ENCODE measurements at regions not wholly inside any gene's neighbourhood (a gene's known extent, or its start where the extent isn't known, plus 50 kb on each side); places are given as distances from the start of the nearest gene placed in this dataset.

DNA sequence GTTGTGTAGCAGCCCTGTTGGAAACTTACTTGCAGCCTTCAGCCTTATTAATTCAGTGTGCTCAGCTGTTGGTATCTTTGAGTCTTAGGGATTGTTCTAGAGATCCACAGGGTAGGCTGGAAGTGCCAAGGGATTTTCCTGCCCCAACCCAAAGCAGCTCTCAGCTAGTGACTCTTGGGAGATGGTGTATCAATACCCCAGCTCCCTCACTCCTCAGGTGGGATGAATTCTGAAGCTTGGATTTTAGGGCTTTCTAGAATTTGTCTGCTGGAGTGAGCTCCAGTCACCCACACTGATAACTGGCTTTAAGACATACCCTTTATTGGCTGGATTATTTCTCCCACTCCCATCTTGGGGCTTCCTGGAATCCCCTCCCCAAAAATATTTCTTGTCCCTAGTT, 493.0 kb downstream of the MN1 start:
- CTCF ChIA-PET, result no interaction called here
- no peak overlapping the region for H3K4me3 Mint-ChIP-seq
- peaks cover 0 to 10% (median 0%) of the 10 kb centered on the region in 3 donors for H3K9me3 ChIP-seq (ENCODE audit: control extremely low read depth in 1 of 3, control insufficient read depth in 2 of 3, insufficient read depth in 1 of 3, low read length in 2 of 3)
- ATAC-seq (ENCODE audit: low read depth) (no peak), DNase-seq (no peak)
- no peak overlapping the region for H3K4me3 ChIP-seq (ENCODE audit: control extremely low read depth in 1 of 5, extremely low read depth in 1 of 5, insufficient read depth in 1 of 5, low read depth in 2 of 5, low read length in 4 of 5)
- TF ChIP-seq EZH2 (IDR thresholded peaks at IDR 0.05; ENCODE audit: borderline replicate concordance, insufficient read depth, low read depth, low read length, poor library complexity, severe bottlenecking), result no peak
- TF ChIP-seq, protein P1, sequence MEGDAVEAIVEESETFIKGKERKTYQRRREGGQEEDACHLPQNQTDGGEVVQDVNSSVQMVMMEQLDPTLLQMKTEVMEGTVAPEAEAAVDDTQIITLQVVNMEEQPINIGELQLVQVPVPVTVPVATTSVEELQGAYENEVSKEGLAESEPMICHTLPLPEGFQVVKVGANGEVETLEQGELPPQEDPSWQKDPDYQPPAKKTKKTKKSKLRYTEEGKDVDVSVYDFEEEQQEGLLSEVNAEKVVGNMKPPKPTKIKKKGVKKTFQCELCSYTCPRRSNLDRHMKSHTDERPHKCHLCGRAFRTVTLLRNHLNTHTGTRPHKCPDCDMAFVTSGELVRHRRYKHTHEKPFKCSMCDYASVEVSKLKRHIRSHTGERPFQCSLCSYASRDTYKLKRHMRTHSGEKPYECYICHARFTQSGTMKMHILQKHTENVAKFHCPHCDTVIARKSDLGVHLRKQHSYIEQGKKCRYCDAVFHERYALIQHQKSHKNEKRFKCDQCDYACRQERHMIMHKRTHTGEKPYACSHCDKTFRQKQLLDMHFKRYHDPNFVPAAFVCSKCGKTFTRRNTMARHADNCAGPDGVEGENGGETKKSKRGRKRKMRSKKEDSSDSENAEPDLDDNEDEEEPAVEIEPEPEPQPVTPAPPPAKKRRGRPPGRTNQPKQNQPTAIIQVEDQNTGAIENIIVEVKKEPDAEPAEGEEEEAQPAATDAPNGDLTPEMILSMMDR (IDR thresholded peaks at IDR 0.05), result no peak
- H3K27me3 ChIP-seq (replicated peaks in 1 of 4; ENCODE audit: control extremely low read depth in 1 of 4, control insufficient read depth in 3 of 4, insufficient read depth in 4 of 4, low read length in 3 of 4), result no peaks in the 10 kb centered on the region
- no peak overlapping the region for H3K27ac ChIP-seq (ENCODE audit: low read length in 2 of 2)
- no peaks in the 10 kb centered on the region for H3K9me3 Mint-ChIP-seq (ENCODE audit: insufficient read depth)
- POLR2A ChIA-PET, result no interaction called here
- no peaks in the 10 kb centered on the region for H3K36me3 ChIP-seq (replicated peaks in 1 of 2; ENCODE audit: control extremely low read depth in 1 of 2, control insufficient read depth in 1 of 2, extremely low read depth in 1 of 2, insufficient read depth in 2 of 2, low read length in 1 of 2)
- no peaks in the 10 kb centered on the region for H4K20me1 ChIP-seq (ENCODE audit: control insufficient read depth, insufficient read depth, low read length, poor library complexity, severe bottlenecking)
- H2AFZ ChIP-seq (ENCODE audit: insufficient read depth, low read depth, low read length, poor library complexity, severe bottlenecking), result no peak overlapping the region
- no peaks in the 10 kb centered on the region for H3K4me1 ChIP-seq (ENCODE audit: control insufficient read depth in 2 of 2, insufficient read depth in 2 of 2, low read length in 2 of 2)
- H3K27ac Mint-ChIP-seq, result no peak overlapping the region
- no peak overlapping the region for H3K4me2 ChIP-seq (replicated peaks; ENCODE audit: low read depth, low read length, poor library complexity, severe bottlenecking)
- intact Hi-C loops (cut with micrococcal nuclease), result no loop called here
- H3K79me2 ChIP-seq (ENCODE audit: control insufficient read depth, insufficient read depth, low read length), result no peaks in the 10 kb centered on the region
- no peaks in the 10 kb centered on the region for H3K4me1 Mint-ChIP-seq
- H3K27me3 Mint-ChIP-seq, result peaks cover 8% of the 10 kb centered on the region
- no peak overlapping the region for H3K9ac ChIP-seq (ENCODE audit: low read length)

DNA sequence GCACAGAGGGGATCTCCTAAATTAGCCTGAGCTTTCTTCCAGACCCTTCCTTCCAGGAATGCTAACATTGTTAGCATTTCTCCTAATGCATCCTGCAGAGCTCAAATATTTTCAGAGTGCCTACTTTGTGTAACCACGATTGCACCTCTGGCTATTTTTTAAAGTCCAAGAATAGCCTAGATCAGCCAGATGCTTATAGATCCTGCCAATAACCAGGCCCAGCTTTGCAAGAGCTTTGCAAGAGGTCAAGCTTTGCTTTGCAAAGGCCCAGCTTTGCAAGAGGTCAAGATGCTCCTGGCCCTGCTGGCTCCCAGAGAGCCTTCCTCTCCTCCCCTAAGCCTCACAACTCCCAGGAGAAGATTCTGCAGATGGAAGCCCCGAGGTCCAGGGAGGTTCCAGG, 491.9 kb downstream of the MN1 start:
- Histone ChIP-seq H3K9me3 (ENCODE audit: control extremely low read depth in 1 of 3, control insufficient read depth in 2 of 3, insufficient read depth in 1 of 3, low read length in 2 of 3) (peaks cover 0 to 5% (median 0%) of the 10 kb centered on the region in 3 donors), H3K79me2 (ENCODE audit: control insufficient read depth, insufficient read depth, low read length) (no peaks in the 10 kb centered on the region), H3K36me3 (replicated peaks in 1 of 2; ENCODE audit: control extremely low read depth in 1 of 2, control insufficient read depth in 1 of 2, extremely low read depth in 1 of 2, insufficient read depth in 2 of 2, low read length in 1 of 2) (no peaks in the 10 kb centered on the region), H3K9ac (ENCODE audit: low read length) (no peak overlapping the region), H3K27ac (ENCODE audit: low read length in 2 of 2) (no peak overlapping the region), H3K27me3 (replicated peaks in 1 of 4; ENCODE audit: control extremely low read depth in 1 of 4, control insufficient read depth in 3 of 4, insufficient read depth in 4 of 4, low read length in 3 of 4) (no peaks in the 10 kb centered on the region), H3K4me3 (ENCODE audit: control extremely low read depth in 1 of 5, extremely low read depth in 1 of 5, insufficient read depth in 1 of 5, low read depth in 2 of 5, low read length in 4 of 5) (no peak overlapping the region), H3K4me1 (ENCODE audit: control insufficient read depth in 2 of 2, insufficient read depth in 2 of 2, low read length in 2 of 2) (no peaks in the 10 kb centered on the region), H4K20me1 (ENCODE audit: control insufficient read depth, insufficient read depth, low read length, poor library complexity, severe bottlenecking) (no peaks in the 10 kb centered on the region), H3K4me2 (replicated peaks; ENCODE audit: low read depth, low read length, poor library complexity, severe bottlenecking) (no peak overlapping the region), H2AFZ (ENCODE audit: insufficient read depth, low read depth, low read length, poor library complexity, severe bottlenecking) (no peak overlapping the region)
- TF ChIP-seq, protein P1 (IDR thresholded peaks at IDR 0.05), result no peak
- no peak for TF ChIP-seq EZH2 (IDR thresholded peaks at IDR 0.05; ENCODE audit: borderline replicate concordance, insufficient read depth, low read depth, low read length, poor library complexity, severe bottlenecking)
- WGBS (ENCODE audit: insufficient coverage), result 78% methylated on average over 2 of the region's 2 CpGs
- no peaks in the 10 kb centered on the region for H3K4me1 Mint-ChIP-seq
- DNase-seq (no peak), ATAC-seq (ENCODE audit: low read depth) (no peak)
- H3K4me3 Mint-ChIP-seq, result no peak overlapping the region
- ChIA-PET POLR2A (no interaction called here), CTCF (no interaction called here)
- H3K27me3 Mint-ChIP-seq, result peaks cover 2% of the 10 kb centered on the region
- H3K9me3 Mint-ChIP-seq (ENCODE audit: insufficient read depth), result no peaks in the 10 kb centered on the region
- intact Hi-C loops (cut with micrococcal nuclease), result no loop called here
- H3K27ac Mint-ChIP-seq, result no peak overlapping the region
